Spinal cord (tissue), 9 donors: ENCODE measurements at regions not wholly inside any gene's neighbourhood (a gene's known extent, or its start where the extent isn't known, plus 50 kb on each side); places are given as distances from the start of the nearest gene placed in this dataset.
A peak's percentile ranks its signal among the peaks of the same experiment; 100 is the strongest.

ENCODE experiments used
- DNase-seq, 6 donors: peaks; one replicate each; pipeline versions ENCODE4 v3.0.0 to v3.0.0-alpha.2; 2013 to 2015; ENCODE audit warnings: low spot score in 6 of 6, low read depth in 4 of 6
- H3K27ac ChIP-seq: one replicate; pipeline ENCODE4 v1.5.1; 2013; ENCODE audit warnings: low read depth, low read length, control low read depth
- H3K27me3 ChIP-seq: one replicate; pipeline ENCODE4 v1.6.1; 2013; ENCODE audit warnings: low read length; ENCODE audit not compliant: control insufficient read depth, insufficient read depth
- H3K36me3 ChIP-seq: one replicate; pipeline ENCODE4 v1.6.1; 2013; ENCODE audit warnings: low read length; ENCODE audit not compliant: control insufficient read depth, insufficient read depth
- H3K4me1 ChIP-seq: one replicate; pipeline ENCODE4 v1.6.1; 2013; ENCODE audit warnings: low read length; ENCODE audit not compliant: control insufficient read depth, insufficient read depth
- H3K4me3 ChIP-seq: one replicate; pipeline ENCODE4 v1.5.1; 2013; ENCODE audit warnings: low read depth, low read length, control low read depth
- H3K9me3 ChIP-seq: one replicate; pipeline ENCODE4 v1.6.1; 2013; ENCODE audit warnings: low read length; ENCODE audit not compliant: control insufficient read depth, insufficient read depth
- WGBS: methylation state at CpG from one replicate; pipeline ENCODE4 v1.1.5; 2013; ENCODE audit warnings: missing lambda C conversion rate; ENCODE audit not compliant: insufficient coverage; 5-methylcytosine and 5-hydroxymethylcytosine counted together
- donor health status: healthy.

DNA sequence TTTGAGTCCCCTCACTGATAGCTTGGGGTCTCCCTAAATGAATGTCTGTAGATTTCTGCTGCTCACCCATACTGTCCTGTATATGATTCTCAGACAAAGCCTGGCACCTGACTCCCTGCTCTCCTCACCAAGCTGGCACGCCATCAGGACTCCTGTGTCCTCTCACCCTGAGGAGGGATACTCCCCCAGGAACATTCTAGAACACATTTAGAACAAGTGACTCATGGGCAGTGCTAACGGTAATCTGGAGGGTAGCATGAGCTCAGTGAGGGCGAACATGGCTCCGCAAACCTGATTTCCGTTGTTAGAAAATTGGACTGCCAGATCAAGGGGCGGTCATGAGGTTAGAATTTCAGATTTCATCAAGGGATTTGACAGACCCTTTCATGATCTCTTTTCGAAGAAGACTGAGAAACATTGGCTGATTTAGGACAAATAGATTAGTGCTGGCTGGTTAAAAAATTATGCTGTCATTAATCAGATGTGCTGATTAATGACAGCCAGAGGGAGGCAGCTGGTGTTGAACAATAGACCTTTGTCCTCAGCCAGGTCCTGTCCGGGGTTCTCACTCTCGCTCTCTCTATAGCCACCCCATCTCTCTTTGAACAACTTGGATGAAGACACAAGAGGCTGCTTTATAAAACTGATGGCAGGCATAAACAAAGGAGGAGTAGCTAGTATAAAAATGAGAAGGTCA, 244.3 kb downstream of the PTTG2 start:
- Histone ChIP-seq H3K9me3 (no peaks in the 10 kb centered on the region), H3K4me3 (no peak overlapping the region), H3K27me3 (no peaks in the 10 kb centered on the region), H3K36me3 (no peaks in the 10 kb centered on the region), H3K4me1 (no peaks in the 10 kb centered on the region), H3K27ac (no peak overlapping the region)
- no peak for DNase-seq
- 80% methylated on average over 6 of the region's 9 CpGs for WGBS

DNA sequence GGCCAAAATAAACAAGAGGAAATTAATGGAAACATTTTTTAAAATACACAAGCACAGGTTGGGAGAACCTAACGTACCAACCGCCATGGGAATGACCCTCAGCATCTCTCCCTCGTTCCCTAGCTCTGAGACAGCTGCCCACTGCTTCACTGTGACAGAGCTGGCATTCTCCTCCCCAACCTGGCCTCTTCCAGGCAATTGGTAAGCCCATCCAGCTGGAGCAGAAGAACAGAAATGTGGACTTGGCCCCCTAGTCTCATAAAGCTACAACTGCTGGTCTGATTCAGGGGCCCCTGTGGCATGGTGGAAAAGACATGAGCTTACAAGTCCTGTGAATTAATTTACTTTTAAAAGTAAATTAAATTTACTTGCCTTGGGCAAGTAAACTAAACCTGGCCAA, 245.1 kb downstream of the PTTG2 start:
- no peak for DNase-seq
- whole genome bisulfite sequencing = 89% methylated on average over 3 of the region's 3 CpGs

GRCh38 chr4:38207110-38207457, 246.9 kb downstream of the PTTG2 start:
- WGBS = 96% methylated on average over 2 of the region's 2 CpGs
- Histone ChIP-seq H3K27me3 (no peaks in the 10 kb centered on the region), H3K9me3 (no peaks in the 10 kb centered on the region), H3K36me3 (no peaks in the 10 kb centered on the region), H3K4me3 (no peak overlapping the region), H3K27ac (no peak overlapping the region), H3K4me1 (no peaks in the 10 kb centered on the region)
- no peak for DNase-seq

More for the DNA sequence above, 245.1 kb downstream of the PTTG2 start:
- Histone ChIP-seq H3K4me1 (no peaks in the 10 kb centered on the region), H3K9me3 (no peaks in the 10 kb centered on the region), H3K36me3 (no peaks in the 10 kb centered on the region), H3K4me3 (no peak overlapping the region), H3K27ac (no peak overlapping the region), H3K27me3 (no peaks in the 10 kb centered on the region)

DNA sequence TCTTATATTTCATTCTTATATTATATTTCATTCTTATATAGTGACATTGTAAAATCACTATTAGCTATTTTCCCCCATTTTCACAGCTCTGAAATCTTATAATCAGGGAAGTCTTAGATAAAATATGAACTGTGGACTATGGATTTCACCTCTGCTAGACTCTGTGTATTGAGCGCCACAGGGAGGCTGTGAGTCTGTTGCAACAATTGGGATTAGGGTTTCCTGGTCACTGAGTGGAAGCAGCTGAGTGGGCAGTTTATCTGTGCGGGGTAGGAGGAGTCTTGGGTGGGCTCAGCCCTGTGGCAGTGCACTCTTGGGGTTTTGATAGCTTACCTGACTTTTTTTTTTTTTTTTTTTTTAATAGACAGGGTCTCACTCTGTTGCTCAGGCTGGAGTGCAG, 249.5 kb downstream of the PTTG2 start:
- Histone ChIP-seq H3K4me1 (no peaks in the 10 kb centered on the region), H3K9me3 (no peaks in the 10 kb centered on the region), H3K27ac (no peak overlapping the region), H3K4me3 (no peak overlapping the region), H3K27me3 (no peaks in the 10 kb centered on the region), H3K36me3 (no peaks in the 10 kb centered on the region)
- no peak for DNase-seq
- 100% methylated on average over 1 of the region's 2 CpGs for WGBS

DNA sequence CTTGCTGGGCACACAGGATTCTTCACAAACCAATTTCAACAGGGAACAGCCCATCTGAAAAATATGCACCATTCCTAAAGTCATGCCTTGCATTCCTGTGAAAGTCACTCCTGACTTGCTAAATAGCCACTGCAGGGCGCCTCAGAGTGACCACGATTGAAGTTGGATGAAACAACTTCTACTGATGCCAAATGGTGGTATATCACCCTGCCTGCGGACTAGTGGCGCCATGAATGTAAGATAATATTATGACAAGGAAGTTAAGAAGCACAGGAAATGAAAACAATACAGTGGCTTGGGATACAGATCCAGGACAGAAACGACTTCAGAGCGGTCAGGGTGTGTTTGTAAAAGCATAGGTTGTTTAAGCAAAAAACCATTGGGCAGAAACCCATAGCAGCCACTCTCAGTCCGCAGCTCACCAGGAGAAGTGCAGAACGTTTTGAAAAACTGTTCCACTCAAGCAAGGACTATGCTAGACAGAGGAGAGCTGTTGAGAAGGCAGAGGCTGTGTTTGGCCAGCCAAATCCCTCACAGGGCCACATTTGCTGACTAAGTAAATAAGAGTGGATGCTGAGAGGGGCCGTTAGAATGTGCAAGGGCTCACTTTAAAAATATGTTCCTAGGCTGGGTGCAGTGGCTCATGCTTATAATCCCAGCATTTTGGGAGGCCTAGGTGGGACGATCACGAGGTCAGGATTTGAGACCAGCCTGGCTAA, 250.4 kb downstream of the PTTG2 start:
- no peaks in the 10 kb centered on the region for H3K27me3 ChIP-seq
- H3K27ac ChIP-seq = peak overlapping the region; percentile 15
- H3K4me3 ChIP-seq = no peak overlapping the region
- H3K9me3 ChIP-seq = no peaks in the 10 kb centered on the region
- peak in 1 of 6 donors; percentile 31 for DNase-seq
- 72% methylated on average over 11 of the region's 11 CpGs for WGBS
- H3K4me1 ChIP-seq = no peaks in the 10 kb centered on the region
- no peaks in the 10 kb centered on the region for H3K36me3 ChIP-seq

DNA sequence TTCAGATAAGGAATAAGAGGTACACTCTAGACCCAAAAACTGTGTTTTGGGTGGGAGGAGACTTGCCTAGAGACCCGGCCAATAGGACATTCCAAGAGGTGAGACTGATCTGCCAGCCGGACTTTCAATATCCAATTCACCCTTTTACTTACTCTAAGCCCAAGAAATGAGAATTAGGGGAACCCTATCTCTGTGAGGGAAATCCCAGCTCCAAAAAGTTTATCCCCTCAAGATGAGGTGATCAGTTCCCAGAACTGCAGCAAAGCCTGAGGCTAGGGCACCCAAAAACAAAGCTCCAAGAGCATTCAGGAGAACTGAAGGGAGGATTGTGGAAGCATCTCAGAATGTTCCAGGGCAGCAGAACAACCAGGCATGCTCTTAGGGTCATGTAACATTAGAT, 251.7 kb downstream of the PTTG2 start:
- no peaks in the 10 kb centered on the region for H3K36me3 ChIP-seq
- no peaks in the 10 kb centered on the region for H3K4me1 ChIP-seq
- no peaks in the 10 kb centered on the region for H3K9me3 ChIP-seq
- H3K27me3 ChIP-seq = no peaks in the 10 kb centered on the region
- no peak overlapping the region for H3K27ac ChIP-seq
- no peak overlapping the region for H3K4me3 ChIP-seq
- no CpG with 5 or more reads among the region's 2 CpGs for WGBS
- DNase-seq = no peak

DNA sequence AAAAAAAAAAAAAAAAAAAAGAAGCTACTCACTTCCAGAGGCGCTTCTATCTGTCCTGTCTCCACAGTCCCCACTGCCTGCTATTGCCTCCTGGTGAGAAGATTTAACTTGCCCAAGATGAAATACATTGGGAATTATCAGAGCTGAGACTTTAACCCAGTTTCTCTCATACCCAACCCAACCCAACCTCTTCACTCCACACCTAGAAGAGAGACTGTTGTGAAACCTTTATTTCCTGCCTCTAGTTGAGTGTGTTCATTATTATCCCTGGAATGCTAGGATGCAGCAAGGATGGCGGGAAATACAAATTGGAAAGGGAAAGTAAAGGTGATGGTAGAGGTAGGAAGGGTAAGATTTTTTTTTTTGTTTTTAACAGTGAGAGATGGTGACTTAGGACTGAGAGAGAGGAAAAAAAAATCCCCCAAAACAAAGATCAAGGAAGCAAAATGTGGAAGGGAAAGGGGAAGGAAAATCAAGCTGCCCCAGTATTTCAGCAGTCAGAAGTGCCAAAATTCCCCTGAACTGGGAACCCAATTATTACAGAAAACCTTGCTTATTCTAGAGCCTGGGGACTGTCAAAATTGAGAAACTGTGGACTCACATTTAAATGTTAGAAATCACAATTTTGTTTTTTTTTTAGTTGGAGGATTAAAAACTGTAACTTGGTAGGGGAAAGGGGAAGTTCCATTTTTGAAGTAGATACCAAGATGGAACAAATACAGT, 253.0 kb downstream of the PTTG2 start:
- no peaks in the 10 kb centered on the region for H3K36me3 ChIP-seq
- H3K9me3 ChIP-seq = no peaks in the 10 kb centered on the region
- no peak for DNase-seq
- H3K27ac ChIP-seq = no peak overlapping the region
- H3K4me1 ChIP-seq = no peaks in the 10 kb centered on the region
- H3K27me3 ChIP-seq = no peaks in the 10 kb centered on the region
- 100% methylated on average over 1 of the region's 2 CpGs for WGBS
- no peak overlapping the region for H3K4me3 ChIP-seq

DNA sequence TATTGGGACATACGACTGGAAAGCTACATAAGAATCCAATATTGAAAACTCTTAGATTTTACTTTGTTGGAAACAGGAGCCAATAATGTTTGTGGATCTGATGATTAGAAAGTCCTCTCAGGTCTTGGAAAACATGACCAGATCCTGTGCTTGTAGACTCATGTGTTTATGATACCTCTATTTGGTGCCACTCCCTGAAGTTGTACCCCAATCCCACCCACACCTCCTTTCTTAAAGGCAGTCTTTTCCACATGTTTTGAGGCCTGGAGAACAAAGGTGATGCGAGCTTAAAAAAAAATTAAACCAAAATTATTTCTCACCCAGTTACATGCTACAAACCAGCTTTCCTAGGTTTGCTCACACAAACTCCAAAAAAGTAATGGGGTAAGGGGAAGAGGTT, 262.7 kb downstream of the PTTG2 start:
- no CpG with 5 or more reads among the region's 2 CpGs for WGBS
- H3K4me1 ChIP-seq = peaks cover 5% of the 10 kb centered on the region
- no peak overlapping the region for H3K27ac ChIP-seq
- no peaks in the 10 kb centered on the region for H3K27me3 ChIP-seq
- no peak overlapping the region for H3K4me3 ChIP-seq
- no peak for DNase-seq
- no peaks in the 10 kb centered on the region for H3K9me3 ChIP-seq
- H3K36me3 ChIP-seq = no peaks in the 10 kb centered on the region

DNA sequence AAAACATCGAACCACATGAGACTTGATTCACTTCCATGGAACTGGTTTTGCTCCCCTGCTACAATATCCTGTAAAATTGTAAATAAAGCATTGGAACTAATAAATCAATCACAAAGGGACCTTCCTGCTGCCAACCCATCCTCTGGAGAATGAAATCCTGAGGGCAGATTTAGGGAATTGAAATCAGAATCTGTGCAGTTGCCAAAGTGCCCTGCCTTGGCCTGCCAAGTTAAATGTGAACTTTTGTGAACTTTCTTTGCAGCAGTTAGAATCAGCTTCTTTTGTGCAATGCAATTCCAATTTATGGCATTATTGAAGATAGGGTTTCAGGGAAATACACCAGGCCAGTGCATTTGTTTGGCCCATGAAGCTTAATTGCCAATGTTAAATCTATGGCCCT, 263.1 kb downstream of the PTTG2 start:
- WGBS = no CpG with 5 or more reads among the region's 1 CpG
- DNase-seq = peak in 2 of 6 donors; percentile 2 to 28
- Histone ChIP-seq H3K36me3 (no peaks in the 10 kb centered on the region), H3K4me3 (no peak overlapping the region), H3K9me3 (no peaks in the 10 kb centered on the region), H3K27me3 (no peaks in the 10 kb centered on the region), H3K4me1 (peaks cover 5% of the 10 kb centered on the region), H3K27ac (peak overlapping the region; percentile 52)
